ENCODE measurements at regions not wholly inside any gene's neighbourhood (a gene's known extent, or its start where the extent isn't known, plus 50 kb on each side); places are given as distances from the start of the nearest gene placed in this dataset.
A peak's percentile ranks its signal among the peaks of the same experiment; 100 is the strongest.

DNA sequence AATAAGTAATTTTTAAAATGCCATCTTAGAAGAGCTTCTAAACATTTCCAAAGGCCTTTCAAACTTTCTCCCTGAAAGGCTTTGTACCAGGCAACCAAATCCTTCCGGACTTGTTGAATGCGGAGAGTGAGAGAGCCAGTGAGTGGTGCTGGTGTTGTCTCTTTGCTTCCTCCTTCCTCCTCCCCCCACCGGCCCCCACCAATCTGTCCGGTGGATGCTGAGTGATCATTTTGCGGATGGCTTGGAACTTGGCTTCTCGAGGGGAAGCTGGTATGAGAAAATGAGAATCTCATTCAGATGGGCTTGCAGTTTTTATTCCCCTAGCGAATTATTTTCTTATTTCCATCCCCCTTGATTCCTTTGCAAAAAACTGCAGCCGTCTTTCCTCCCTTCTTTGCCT lies 97.3 kb downstream of the ANKRD60 start:
- TF ChIP-seq JUN (IDR thresholded peaks at IDR 0.05; ENCODE audit: borderline replicate concordance, insufficient read depth, insufficient read length, low read depth), result no peak
- TF ChIP-seq, protein P1, sequence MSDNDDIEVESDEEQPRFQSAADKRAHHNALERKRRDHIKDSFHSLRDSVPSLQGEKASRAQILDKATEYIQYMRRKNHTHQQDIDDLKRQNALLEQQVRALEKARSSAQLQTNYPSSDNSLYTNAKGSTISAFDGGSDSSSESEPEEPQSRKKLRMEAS (IDR thresholded peaks at IDR 0.05; ENCODE audit: insufficient read depth, insufficient read length), result no peak
- no peak for TF ChIP-seq POLR2AphosphoS5 (IDR thresholded peaks at IDR 0.05; ENCODE audit: insufficient read depth, low read depth, low read length)
- TF ChIP-seq GATA2 (IDR thresholded peaks at IDR 0.05; ENCODE audit: insufficient read depth, insufficient read length, low read depth, low read length), result no peak
- no peak for TF ChIP-seq POLR2A (IDR thresholded peaks at IDR 0.05; ENCODE audit: low read depth, low read length)
- TF ChIP-seq EZH2 (IDR thresholded peaks at IDR 0.05; ENCODE audit: borderline replicate concordance, low read depth, low read length, severe bottlenecking), result no peak
- TF ChIP-seq MYC (IDR thresholded peaks at IDR 0.05; ENCODE audit: low read depth, low read length), result no peak
- TF ChIP-seq CTCF (IDR thresholded peaks at IDR 0.05; ENCODE audit: extremely low read depth in 1 of 2, insufficient read depth in 1 of 2, low read depth in 1 of 2, low read length in 2 of 2), result no peak
- no peak for DNase-seq (ENCODE audit: low read depth, low spot score)
- Histone ChIP-seq H3K9me1 (replicated peaks; ENCODE audit: control insufficient read depth, extremely low read depth, insufficient read depth, low read length) (no peaks in the 10 kb centered on the region), H3K79me2 (ENCODE audit: control insufficient read depth, insufficient read depth, low read length) (no peaks in the 10 kb centered on the region), H3K4me3 (replicated peaks in 1 of 3; ENCODE audit: insufficient read depth in 1 of 3, low read depth in 1 of 3, low read length in 3 of 3) (no peak overlapping the region), H3K9me3 (replicated peaks; ENCODE audit: control insufficient read depth, insufficient read depth, low read length) (no peaks in the 10 kb centered on the region), H3K36me3 (ENCODE audit: control insufficient read depth in 2 of 2, extremely low read depth in 1 of 2, insufficient read depth in 2 of 2, low read length in 2 of 2) (no peaks in the 10 kb centered on the region), H3K4me1 (ENCODE audit: control insufficient read depth, extremely low read depth, insufficient read depth, low read length) (peaks cover 7% of the 10 kb centered on the region), H2AFZ (ENCODE audit: low read depth, low read length) (no peak overlapping the region), H3K27me3 (ENCODE audit: control insufficient read depth in 2 of 2, insufficient read depth in 2 of 2, low read length in 2 of 2) (peaks cover 32 to 41% of the 10 kb centered on the region in 2 experiments), H3K9ac (replicated peaks; ENCODE audit: extremely low read depth, insufficient read depth, low read length) (no peak overlapping the region), H3K27ac (ENCODE audit: insufficient read depth, low read depth, low read length) (no peak overlapping the region), H4K20me1 (replicated peaks; ENCODE audit: control insufficient read depth, extremely low read depth, insufficient read depth, low read length) (no peaks in the 10 kb centered on the region), H3K4me2 (ENCODE audit: insufficient read depth, low read length) (peak overlapping the region; percentile 12)
- intact Hi-C loops (cut with micrococcal nuclease), result no loop called here
- no TSS peak for BruUV-seq (replicated peaks)
- ChIA-PET CTCF (interaction anchor here (0.8 to 1.6 kb wide), 7 partner anchors 9 to 49 kb away, joined by 3 to 4 read pairs (median 3); no protein-coding TSS in a partner anchor), POLR2A (no interaction called here)
- no peak for FAIRE-seq
- dilution Hi-C loops (cut with MboI; ENCODE audit: extremely low pct_ligation_motif_present, low sequenced_read_pairs), result no loop called here
